Non-pigmented ciliary epithelial cell (primary cell): ENCODE measurements at regions not wholly inside any gene's neighbourhood (a gene's known extent, or its start where the extent isn't known, plus 50 kb on each side); places are given as distances from the start of the nearest gene placed in this dataset.

Experiments used
- DNase-seq: peaks from one replicate; pipeline ENCODE4 v3.0.0-alpha.2; 2010; ENCODE audit warnings: low read depth

GRCh38 chr4:176631611-176632010 is 161.1 kb downstream of the VEGFC start:
- DNase-seq: no peak
